ENCODE measurements at regions not wholly inside any gene's neighbourhood (a gene's known extent, or its start where the extent isn't known, plus 50 kb on each side); places are given as distances from the start of the nearest gene placed in this dataset.
"Not testable (repeated sequence)": the region's sequence is repeated elsewhere in the genome, so short reads cannot be mapped to it uniquely, and the experiment has no call there.

DNA sequence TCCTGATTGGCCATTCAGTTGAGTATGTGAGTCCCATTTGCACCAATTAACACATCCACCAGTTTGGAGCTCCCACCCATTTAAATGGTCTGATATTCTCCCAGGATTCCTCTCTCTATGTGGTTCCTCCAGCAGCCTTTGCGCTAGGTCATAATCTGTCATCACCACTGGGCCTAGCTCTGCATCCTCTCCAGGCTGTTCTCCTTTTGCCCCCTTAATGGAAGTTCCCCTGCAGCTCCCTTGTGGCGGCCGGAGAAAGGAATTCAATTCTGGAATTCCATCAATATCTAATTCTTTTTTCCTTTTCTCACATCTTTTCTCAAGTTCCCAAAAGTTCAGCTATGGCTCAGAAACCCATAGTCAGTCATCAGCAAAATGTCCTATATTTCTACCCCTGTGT, 2184.4 kb upstream of the AGA start:
- DNase-seq = no peak

DNA sequence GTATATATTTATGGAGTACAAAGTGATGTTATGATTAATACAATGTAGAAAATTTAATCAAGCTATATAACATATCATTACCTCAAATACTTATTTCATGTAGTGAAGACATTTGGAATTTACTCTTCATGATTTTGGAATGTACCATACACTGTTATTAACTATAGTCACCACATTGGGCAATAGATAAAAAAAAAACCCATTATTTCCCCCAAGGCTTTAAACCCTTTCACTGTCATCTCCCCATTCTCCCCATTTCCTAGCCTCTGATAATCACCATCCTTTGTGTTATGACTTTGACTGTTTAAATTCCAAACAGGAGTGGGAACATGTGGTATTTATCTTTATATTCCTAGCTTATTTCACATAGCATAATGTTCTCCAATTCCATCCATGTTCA, 2189.1 kb upstream of the AGA start:
- DNase-seq = no peak

DNA sequence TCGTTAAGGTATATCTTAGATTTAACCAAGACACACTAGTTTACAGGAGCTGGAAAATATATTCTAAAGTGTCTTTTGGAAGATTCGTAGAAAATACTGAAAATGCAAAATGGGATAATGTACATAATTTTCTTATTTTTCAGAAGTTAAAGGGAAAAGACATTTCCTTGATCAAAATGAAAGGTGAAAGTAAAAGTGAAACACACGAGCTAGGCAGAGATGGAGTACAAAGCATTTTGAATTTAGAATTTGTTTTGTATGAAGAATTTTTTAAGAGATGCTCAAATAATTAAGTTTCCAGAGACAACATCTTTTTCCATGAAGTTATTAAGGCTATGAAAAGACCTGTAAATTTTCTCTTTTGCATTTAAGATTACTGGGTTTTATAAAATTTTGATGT, 2192.6 kb upstream of the AGA start:
- DNase-seq = no peak

DNA sequence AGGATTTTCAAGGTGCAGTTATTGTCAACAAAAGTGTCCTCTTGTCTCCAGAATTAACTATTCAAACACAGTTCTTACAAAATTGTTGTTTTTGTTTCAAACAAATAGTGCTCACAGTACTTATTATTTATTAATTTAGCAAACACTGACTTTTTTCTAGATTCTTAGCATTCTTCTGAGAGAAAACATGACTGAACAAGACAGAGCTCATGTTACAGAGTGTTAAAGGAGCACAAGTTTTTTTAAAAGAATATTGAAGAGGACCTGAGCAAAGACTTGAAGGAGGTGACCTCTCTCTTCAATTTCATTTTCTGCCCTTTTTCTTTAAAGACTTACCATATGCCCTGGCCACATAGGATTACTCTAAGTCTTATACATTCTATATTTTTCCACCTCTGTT, 2220.3 kb upstream of the AGA start:
- no peak for DNase-seq

DNA sequence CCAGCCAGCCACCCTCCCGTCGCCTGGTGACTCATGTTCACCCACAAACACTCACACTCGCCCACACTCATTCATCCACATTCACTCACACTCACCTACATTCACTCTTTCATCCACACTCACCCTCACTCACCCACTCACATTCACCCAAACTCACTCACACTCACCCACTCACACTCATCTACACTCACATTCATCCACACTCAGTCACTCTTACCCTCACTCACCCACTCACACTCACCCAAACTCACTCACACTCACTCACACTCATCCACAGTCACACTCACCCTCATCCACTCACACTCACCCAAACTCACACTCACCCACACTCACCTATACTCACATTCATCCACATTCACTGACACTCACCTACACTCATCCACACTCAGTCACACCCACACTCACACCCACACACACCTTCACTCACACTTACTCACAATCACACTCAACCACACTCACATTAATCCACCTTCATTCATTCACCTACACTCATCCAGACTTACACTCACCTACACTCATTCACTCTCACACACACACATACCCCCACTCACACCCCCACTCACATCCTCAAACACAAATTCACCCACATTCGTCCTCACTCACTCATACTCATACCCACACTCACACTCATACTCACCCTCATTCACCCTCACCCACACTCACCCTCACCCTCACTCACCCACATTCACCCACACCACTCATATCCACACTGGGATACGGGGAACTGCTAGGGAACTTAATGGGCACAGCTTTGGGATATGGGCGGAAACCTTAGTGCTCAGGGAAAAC, 2221.6 kb upstream of the AGA start:
- DNase-seq = no peak

DNA sequence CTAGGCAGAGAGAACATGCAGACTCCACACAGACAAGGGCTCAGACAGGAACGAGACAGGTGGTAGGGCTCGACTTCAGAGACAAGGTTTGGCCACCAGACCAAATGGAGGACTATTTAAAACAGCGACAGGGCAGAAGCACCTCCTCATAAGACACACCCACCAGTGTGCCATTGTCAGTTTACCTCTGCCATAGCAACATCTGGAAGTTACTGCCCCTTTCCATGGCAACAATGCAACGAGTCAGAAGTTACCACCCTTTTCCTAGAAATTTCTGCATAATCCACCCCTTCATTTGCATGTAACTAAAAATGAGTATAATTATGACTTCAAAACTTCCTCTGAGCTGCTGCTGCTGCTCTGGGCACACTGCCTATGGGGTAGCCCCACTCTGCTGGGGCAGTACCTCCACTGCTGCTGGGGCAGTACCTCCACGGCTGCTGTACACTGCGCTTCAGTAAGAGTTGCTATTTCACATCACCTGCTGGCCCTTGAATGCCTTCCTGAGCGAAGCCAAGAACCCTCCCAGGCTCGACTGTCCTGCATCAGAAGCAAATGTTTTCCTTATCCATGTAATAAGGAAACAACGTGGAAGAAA, 2222.3 kb upstream of the AGA start:
- no peak for DNase-seq

DNA sequence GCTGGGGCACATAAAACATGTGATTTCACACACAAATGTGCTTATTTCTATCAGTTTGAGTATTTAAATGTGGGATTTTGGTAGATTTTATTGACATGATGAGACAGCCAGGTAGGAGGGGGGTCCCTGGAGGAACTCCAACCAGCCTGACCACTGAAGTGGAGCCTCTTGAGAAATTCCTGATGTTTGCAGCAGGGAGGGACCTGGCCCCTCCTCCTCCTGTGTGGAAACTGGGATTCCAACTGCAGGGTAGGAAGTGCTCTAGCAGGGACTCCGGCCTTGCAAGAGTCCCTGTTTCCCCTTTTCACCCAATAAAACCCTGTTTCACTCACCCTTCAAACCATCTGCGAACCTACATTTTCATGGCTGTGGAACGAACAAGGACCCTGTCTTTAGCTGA, 2224.0 kb upstream of the AGA start:
- DNase-seq = no peak

DNA sequence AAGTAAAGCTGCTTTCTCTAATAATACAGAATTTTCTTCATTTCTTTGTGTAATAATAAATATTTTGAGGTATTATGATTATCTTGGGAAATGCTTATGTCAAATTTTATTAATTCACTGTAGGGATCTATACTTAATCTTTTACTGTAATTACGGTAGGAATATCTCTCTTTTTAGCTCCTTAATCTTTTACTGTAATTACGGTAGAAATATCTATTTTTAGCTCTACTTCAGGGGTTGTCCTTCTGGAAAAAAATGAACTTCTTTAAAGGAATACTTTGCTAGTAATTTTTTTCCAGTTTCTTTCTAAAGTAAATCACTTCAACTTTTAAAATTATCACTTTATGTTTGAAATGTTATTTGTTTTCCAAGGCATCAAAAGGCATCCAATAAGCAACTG, 2229.4 kb upstream of the AGA start:
- DNase-seq = no peak

DNA sequence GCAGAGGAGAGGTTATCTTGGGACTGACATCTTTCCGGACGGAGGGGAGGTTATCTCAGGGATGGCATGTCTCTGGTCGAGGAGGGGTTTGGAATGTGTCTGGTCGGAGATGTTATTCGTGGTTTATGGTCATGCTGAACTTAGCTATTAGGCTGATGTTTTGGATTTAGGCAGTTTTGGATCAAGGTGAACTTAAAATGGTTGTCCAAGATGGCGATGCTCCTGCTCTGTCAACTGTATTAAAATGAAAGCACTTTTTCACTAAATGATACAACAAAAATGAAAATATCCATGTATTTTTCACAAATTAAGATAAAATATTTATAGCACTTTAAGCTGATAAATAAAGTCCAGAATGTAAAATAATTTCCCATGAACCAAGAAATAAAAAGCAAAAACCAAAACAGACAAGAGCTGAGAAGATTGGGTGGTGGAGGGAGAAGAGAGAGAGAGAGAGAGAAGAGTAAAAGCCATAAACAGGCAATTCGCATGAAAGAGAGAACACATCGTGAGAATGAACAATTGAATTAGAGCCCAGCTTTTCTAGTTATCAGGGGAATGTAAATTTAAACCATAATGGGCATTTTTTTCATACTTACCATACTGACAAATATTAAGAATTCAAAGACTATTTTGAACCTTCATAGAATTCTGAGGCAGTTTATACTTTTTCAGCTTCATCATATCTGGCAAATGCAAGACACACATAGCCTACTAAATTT, 2236.0 kb upstream of the AGA start:
- no peak for DNase-seq

DNA sequence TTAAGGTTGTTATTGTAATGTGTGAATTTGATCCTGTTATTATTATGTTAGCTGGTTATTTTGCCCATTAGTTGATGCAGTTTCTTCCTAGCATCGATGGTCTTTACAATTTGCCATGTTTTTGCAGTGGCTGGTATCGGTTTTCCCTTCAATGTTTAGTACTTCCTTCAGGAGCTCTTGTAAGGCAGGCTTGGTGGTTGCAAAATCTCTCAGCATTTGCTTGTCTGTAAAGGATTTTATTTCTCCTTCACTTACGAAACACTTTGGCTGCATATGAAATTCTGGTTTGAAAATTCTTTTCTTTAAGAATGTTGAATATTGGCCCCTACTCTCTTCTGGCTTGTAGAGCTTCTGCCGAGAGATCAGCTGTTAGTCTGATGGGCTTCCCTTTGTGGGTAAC, 2241.4 kb upstream of the AGA start:
- not testable (repeated sequence) for DNase-seq

DNA sequence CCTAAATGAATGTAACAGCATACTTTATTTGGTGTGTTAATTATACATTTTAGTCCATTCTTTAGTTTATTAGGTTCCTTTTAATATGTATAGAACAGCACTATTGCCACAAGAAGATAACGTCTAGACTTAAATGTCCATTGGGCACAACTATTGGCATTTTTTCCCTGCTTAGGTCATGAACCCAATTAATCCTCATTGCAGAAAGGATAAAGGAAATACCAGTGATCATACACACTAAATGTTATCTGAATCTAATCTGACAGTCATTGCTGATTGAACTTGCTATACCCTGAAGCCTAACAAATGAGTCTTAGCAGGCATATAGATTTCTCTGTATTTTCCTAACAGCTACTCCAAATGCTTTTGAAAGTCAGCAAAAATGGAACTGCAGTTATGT, 2250.0 kb upstream of the AGA start:
- no peak for DNase-seq

DNA sequence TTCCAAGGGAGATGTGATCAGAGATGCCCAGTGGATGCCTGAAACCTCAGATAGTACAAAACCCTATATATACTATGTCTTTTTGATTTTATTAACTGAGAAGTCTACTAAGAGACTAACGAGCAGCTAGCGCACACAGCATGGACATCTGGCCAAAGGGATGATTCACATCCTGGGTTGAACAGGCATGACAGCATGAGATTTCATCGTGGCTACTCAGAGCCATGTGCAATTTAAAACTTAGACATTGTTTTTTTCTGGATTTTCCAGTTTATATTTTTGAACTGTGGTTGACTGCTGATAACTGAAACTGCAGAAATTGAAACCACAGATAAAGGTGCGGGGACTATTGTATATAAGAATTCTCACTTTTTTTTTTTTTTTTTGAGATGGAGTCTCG, 2252.9 kb upstream of the AGA start:
- no peak for DNase-seq

DNA sequence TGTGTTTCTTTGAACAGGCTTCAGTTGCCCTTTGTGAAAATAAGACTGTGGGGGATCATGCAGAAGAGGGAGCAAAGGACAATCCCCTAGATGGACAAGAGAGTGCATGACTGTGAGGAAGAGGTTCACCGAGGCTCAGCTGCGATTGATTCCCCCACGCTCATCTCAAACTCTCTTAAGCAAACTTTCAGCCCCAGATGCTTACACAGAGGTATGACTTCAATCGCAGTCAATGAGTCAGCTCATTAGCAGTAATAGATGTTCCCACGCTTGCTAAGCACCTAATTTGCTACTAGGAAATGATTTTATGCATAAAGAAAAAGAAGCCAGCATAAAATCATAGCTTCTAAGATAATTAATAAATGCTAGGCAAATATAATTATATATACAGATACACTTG, 2256.1 kb upstream of the AGA start:
- DNase-seq = no peak

DNA sequence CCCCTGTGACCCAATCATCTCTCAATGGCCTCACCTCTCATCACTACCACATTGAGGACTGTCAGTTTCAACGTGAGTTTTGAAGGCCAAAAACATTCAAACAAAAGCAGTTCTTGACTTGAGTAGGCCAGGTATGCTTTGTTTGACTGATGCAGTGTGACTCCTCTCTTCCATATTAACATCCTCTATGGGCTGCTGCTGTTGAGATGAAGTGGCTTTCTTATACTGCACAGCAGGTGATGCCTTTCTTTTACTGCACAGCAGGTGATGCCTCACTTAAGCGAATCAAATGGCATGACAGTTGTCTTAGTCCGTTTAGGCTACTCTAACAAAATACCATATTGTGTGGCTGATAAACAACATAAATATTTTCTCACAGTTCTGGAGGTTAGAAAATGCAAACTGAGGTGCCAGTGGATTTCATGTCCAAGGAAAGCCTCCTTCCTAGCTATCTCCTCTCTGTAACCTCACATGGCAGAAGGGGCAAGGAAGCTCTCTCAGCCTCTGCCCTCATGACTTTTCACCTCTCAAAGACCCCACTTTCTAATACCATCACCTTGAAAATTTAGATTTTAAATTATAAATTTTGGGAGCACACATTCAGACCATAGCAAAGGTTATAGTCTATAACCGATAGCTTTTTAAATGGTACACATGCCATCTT, 2267.9 kb upstream of the AGA start:
- DNase-seq = no peak

DNA sequence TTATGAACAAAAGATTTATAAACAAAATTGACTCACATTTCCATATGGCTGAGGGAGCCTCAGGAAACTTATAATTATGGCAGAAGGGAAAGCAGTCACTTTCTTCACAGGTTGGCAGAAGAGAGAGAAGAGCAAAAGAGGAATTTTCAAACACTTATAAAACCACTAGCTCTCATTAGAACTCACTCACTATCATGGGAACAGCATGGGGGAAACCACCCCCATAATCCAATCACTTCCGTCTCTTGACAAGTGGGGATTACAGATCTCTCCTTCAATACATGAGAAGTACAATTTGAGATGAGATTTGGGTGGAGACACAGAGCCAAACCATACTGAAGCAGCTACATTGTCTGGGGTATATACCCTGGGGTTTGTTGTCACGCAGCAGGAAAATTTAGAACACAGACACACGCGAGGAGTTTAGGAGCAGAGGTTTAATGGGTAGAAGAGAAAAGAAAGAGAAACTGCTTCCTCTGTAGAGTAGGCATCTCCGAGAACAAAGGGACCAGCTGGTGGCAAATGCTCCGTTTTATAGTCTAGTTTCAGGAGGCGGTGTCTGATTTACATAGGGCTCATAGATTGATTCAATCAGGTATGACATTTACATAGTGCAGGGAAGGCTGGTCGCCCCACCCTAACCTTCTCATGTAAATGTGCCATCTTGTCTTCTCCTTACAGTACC, 2277.7 kb upstream of the AGA start:
- no peak for DNase-seq

DNA sequence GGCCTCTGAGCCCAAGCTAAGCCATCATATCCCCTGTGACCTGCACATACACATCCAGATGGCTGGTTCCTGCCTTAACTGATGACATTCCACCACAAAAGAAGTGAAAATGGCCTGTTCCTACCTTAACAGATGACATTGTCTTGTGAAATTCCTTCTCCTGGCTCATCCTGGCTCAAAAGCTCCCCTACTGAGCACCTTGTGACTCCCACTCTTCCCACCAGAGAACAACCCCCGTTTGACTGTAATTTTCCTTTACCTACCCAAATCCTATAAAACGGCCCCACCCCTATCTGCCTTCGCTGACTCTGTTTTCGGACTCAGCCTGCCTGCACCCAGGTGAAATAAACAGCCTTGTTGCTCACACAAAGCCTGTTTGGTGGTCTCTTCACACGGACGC, 2284.3 kb upstream of the AGA start:
- not testable (repeated sequence) for DNase-seq

DNA sequence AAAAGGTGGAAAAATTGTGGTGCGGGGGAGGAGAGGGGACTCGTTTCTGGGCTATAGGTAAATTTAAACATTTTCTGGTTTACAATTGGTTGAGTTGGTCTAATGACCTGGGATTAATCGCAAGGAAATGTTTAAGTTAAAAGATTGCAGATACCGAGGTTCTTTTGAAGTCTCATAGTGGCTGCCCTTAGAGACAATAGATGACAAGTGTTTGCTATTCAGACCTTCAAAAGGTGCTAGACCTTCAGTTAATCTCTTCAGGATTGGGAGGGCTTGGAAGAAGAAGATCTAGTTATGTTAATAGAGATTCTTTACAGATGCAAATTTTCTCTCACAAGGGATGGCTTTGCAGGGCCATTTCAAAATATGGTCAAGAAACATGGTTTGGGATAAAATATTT, 2286.1 kb upstream of the AGA start:
- no peak for DNase-seq

DNA sequence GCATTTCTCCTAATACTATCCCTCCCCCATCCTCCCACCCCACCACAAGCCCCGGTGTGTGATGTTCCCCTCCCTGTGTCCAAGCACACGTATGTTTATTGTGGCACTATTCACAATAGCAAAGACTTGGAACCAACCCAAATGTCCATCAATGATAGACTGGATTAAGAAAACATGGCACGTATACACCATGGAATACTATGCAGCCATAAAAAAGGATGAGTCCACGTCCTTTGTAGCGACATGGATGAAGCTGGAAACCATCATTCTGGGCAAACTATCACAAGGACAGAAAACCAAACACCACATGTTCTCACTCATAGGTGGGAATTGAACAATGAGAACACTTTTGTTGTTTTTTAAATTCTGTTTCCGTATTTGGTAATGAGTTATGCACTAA, 2294.6 kb upstream of the AGA start:
- DNase-seq = not testable (repeated sequence)

DNA sequence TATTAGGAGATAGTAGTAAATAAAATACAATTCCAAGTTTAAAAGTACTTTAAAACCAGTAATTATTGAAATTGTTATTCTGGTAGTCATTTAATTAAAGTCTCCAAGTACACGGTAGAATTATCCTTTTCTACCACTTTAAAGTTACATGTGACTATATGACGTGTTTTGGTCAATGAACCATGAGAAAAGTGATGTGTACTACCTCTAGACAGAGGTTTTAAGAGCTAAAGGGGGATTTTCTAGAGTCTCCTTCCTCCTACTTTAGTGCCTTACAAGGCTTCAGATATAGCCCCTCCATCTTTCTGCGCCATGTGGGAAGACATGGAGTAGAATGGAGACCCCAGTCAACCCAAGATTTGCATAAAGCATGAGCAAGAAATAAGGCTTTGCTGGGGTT, 2296.6 kb upstream of the AGA start:
- no peak for DNase-seq

DNA sequence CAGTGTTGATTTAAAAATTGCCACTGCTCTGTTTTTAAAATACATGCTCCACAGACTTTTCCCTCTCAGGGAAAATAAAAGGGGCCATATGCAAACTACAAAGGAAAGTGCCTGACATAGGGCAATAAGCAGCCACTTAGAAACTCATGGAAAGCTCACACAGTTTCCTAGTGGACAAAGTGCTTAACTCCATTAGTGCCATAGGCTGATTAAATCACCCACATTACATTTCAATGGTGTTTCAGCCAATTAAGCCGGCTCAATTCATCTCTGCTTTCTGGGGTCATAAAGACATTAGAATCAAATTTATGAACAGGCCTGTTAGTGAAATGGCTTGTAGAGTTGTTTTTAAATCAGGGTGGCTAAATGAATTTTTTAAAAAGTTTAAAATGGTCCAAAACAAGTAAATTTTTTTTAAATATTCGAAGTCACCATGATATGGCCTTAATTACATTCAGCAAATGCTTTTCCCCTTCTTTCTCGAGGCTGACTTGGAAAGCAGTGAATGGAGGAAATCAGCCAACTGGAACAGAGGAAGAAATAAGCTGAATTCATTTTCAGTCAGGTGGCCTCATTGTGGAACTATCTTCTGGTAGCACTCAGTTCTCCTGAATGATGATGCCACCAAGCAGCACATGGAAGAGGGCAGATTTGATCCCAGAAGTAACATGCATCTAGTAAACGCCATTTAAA, 2305.1 kb upstream of the AGA start:
- no peak for DNase-seq

DNA sequence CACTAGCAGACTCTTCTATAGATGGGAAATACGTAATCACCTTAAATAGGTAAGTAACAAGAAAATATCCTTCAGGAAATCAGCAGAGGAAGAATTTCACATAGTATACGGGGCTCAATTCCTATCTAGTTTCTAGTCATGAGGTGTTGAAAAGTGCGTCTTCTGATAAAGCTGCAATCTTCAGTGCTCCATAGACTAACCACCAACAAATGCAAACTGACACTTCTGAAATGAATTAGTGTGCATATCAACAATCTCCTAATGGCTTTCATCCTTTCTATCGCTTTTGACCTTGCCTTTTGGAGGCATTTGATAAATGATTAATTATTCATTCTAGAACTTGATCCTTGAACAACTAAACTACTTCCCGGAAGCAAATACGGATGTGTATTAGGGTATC, 2306.6 kb upstream of the AGA start:
- DNase-seq = no peak

DNA sequence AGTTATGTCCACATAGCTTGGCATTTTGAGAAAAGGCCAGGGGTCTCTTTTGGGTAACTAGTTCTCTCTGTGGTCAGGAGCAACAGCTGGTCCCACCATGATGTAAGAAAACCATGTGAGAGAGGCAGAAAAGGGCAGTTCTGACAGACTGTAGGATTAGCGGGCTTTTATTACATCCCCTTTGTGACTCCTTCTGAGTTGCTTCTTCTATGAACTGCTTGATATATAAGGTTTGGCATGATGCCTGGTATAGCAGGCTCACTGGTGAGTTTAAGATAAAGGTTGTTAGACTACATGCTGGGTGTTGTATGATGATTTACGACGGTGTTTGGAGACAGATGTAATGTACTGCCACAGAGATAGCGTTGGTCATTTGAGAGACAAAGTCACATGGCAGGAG, 2308.1 kb upstream of the AGA start:
- DNase-seq = no peak

DNA sequence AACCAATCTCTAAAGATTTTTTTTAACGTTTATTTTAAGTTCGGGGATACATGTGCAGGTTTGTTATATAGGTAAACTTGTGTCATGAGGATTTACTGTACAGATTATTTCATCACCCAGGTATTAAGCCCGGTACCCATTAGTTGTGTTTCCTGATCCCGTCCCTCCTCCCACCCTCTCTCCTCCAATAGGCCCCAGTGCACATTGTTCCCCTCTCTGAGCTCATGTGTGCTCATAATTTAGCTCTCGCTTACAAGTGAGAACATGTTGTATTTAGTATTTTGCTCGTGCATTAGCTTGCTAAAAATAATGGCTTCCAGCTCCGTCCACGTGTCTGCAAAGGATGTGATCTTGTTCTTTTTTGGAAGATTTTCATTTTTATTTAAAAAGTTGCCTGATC, 2309.4 kb upstream of the AGA start:
- DNase-seq = no peak

Measured in left hindlimb (tissue), 1 donor.